ENCODE measurements at regions not wholly inside any gene's neighbourhood (a gene's known extent, or its start where the extent isn't known, plus 50 kb on each side); places are given as distances from the start of the nearest gene placed in this dataset.

GRCh38 chr11:37286890-37287289 lies 688.9 kb upstream of the RAG2 start:
- Histone ChIP-seq H3K4me1 (ENCODE audit: insufficient read depth, low read length) (no peaks in the 10 kb centered on the region), H4K20me1 (ENCODE audit: insufficient read depth, low read length) (no peaks in the 10 kb centered on the region), H3K9me3 (ENCODE audit: low read length) (peaks cover 93% of the 10 kb centered on the region), H3K79me2 (ENCODE audit: insufficient read depth, low read length) (no peaks in the 10 kb centered on the region), H3K9ac (ENCODE audit: insufficient read depth, low read depth, low read length) (no peak overlapping the region), H3K4me3 (replicated peaks in 1 of 3; ENCODE audit: insufficient read depth in 1 of 3, low read depth in 2 of 3, low read length in 3 of 3) (no peak overlapping the region), H3K4me2 (ENCODE audit: low read depth, low read length) (no peak overlapping the region), H3K27me3 (ENCODE audit: control insufficient read depth in 1 of 2, insufficient read depth in 2 of 2, low read length in 2 of 2) (no peaks in the 10 kb centered on the region), H3K36me3 (replicated peaks in 1 of 2; ENCODE audit: control insufficient read depth in 1 of 2, insufficient read depth in 2 of 2, low read length in 2 of 2) (no peaks in the 10 kb centered on the region), H3K27ac (ENCODE audit: extremely low read length, insufficient read depth, low read length) (no peak overlapping the region), H2AFZ (ENCODE audit: low read length) (no peak overlapping the region)
- 28% methylated on average over 3 of the region's 3 CpGs for WGBS (ENCODE audit: low lambda C conversion rate)
- ChIA-PET POLR2A (no interaction called here), CTCF (ENCODE audit: low intra/inter-chr PET ratio, low total read pairs) (no interaction called here)
- in situ Hi-C loops (cut with HindIII; ENCODE audit: extremely low pct_ligation_motif_present, low pct_unique_long_range_greater_than_20kb) = no loop called here
- no peak for TF ChIP-seq ZNF607 (CRISPR knock-in tag; IDR thresholded peaks at IDR 0.05; ENCODE audit: borderline replicate concordance)
- no peak for TF ChIP-seq ZFP36 (IDR thresholded peaks at IDR 0.05; ENCODE audit: borderline replicate concordance, low read depth, low read length, partially characterized antibody)
- TF ChIP-seq NFIC (IDR thresholded peaks at IDR 0.05; ENCODE audit: low read length) = no peak
- no peak for TF ChIP-seq MAFK (conservative IDR thresholded peaks at IDR 0.05 in 1 of 2, IDR thresholded peaks at IDR 0.05 in 1 of 2; ENCODE audit: low read length in 2 of 2)
- TF ChIP-seq SOX13 (IDR thresholded peaks at IDR 0.05) = no peak
- no peak for TF ChIP-seq SOX13 (CRISPR knock-in tag; conservative IDR thresholded peaks at IDR 0.05 in 1 of 2, IDR thresholded peaks at IDR 0.05 in 1 of 2)
- no peak for TF ChIP-seq FOXP4 (CRISPR knock-in tag; IDR thresholded peaks at IDR 0.05)
- no TSS peak for BruUV-seq (replicated peaks)
- intact Hi-C loops (cut with micrococcal nuclease; ENCODE audit: unreplicated experiment) = no loop called here
- FAIRE-seq (no peak), DNase-seq (ENCODE audit: low spot score) (no peak), ATAC-seq (no peak)

GRCh38 chr11:37282367-37282766 lies 684.3 kb upstream of the RAG2 start:
- Histone ChIP-seq H3K36me3 (replicated peaks in 1 of 2; ENCODE audit: control insufficient read depth in 1 of 2, insufficient read depth in 2 of 2, low read length in 2 of 2) (no peaks in the 10 kb centered on the region), H3K9me3 (ENCODE audit: low read length) (peaks cover 88% of the 10 kb centered on the region), H3K4me2 (ENCODE audit: low read depth, low read length) (no peak overlapping the region), H3K79me2 (ENCODE audit: insufficient read depth, low read length) (no peaks in the 10 kb centered on the region), H3K27me3 (ENCODE audit: control insufficient read depth in 1 of 2, insufficient read depth in 2 of 2, low read length in 2 of 2) (no peaks in the 10 kb centered on the region), H4K20me1 (ENCODE audit: insufficient read depth, low read length) (no peaks in the 10 kb centered on the region), H3K4me1 (ENCODE audit: insufficient read depth, low read length) (no peaks in the 10 kb centered on the region), H2AFZ (ENCODE audit: low read length) (no peak overlapping the region), H3K27ac (ENCODE audit: extremely low read length, insufficient read depth, low read length) (no peak overlapping the region), H3K4me3 (replicated peaks in 1 of 3; ENCODE audit: insufficient read depth in 1 of 3, low read depth in 2 of 3, low read length in 3 of 3) (no peak overlapping the region), H3K9ac (ENCODE audit: insufficient read depth, low read depth, low read length) (no peak overlapping the region)
- no TSS peak for BruUV-seq (replicated peaks)
- ChIA-PET POLR2A (no interaction called here), CTCF (ENCODE audit: low intra/inter-chr PET ratio, low total read pairs) (no interaction called here)
- no peak for FAIRE-seq
- intact Hi-C loops (cut with micrococcal nuclease; ENCODE audit: unreplicated experiment) = no loop called here
- no peak for DNase-seq (ENCODE audit: low spot score)
- ATAC-seq = no peak
- in situ Hi-C loops (cut with HindIII; ENCODE audit: extremely low pct_ligation_motif_present, low pct_unique_long_range_greater_than_20kb) = no loop called here
- TF ChIP-seq FIP1L1 (IDR thresholded peaks at IDR 0.05; ENCODE audit: borderline replicate concordance, insufficient read depth, low read depth, low read length) (no peak), GZF1 (CRISPR knock-in tag; IDR thresholded peaks at IDR 0.05) (no peak), CBX1 (IDR thresholded peaks at IDR 0.05; ENCODE audit: low read depth) (no peak), MAFF (IDR thresholded peaks at IDR 0.05; ENCODE audit: low read depth, low read length) (no peak), TRIM22 (IDR thresholded peaks at IDR 0.05) (no peak), ZNF281 (CRISPR knock-in tag; IDR thresholded peaks at IDR 0.05; ENCODE audit: borderline replicate concordance) (no peak)

All from HepG2 (cell line).